ENCODE measurements at regions not wholly inside any gene's neighbourhood (a gene's known extent, or its start where the extent isn't known, plus 50 kb on each side); places are given as distances from the start of the nearest gene placed in this dataset.
A peak's percentile ranks its signal among the peaks of the same experiment; 100 is the strongest.

GRCh38 chr14:101065246-101065645 is 161.7 kb upstream of the RTL1 start:
- ATAC-seq: no peak
- Mint-ChIP-seq H3K9me3 (no peaks in the 10 kb centered on the region), H3K36me3 (no peaks in the 10 kb centered on the region), H3K27ac (no peak overlapping the region)
- DNase-seq (ENCODE audit: low spot score in 2 of 2): peak in 1 of 2 donors; percentile 28

- Mint-ChIP-seq H3K9me3 (no peaks in the 10 kb centered on the region), H3K36me3 (no peaks in the 10 kb centered on the region)
- ATAC-seq: no peak
Measured at GRCh38 chr14:101065696-101066694, 162.5 kb upstream of the RTL1 start.

GRCh38 chr14:101066826-101067510 is 163.4 kb upstream of the RTL1 start:
- H3K9me3 Mint-ChIP-seq: no peaks in the 10 kb centered on the region
- no peak overlapping the region for H3K27ac Mint-ChIP-seq
- peak in 1 of 2 donors; percentile 47 for DNase-seq (ENCODE audit: low spot score in 2 of 2)
- no peaks in the 10 kb centered on the region for H3K36me3 Mint-ChIP-seq
- ATAC-seq: no peak

More at GRCh38 chr14:101065696-101066694, 162.5 kb upstream of the RTL1 start:
- DNase-seq (ENCODE audit: low spot score in 2 of 2): peak in 1 of 2 donors; percentile 45
- no peak overlapping the region for H3K27ac Mint-ChIP-seq

- DNase-seq (ENCODE audit: low spot score in 2 of 2) (peak in 1 of 2 donors; percentile 34), ATAC-seq (no peak)
- no peaks in the 10 kb centered on the region for H3K36me3 Mint-ChIP-seq
- no peak overlapping the region for H3K27ac Mint-ChIP-seq
- no peaks in the 10 kb centered on the region for H3K9me3 Mint-ChIP-seq
Measured at GRCh38 chr14:101068313-101069227, 165.0 kb upstream of the RTL1 start.

- ATAC-seq: no peak
- no peaks in the 10 kb centered on the region for H3K9me3 Mint-ChIP-seq
- no peak for DNase-seq (ENCODE audit: low spot score in 2 of 2)
- no peak overlapping the region for H3K27ac Mint-ChIP-seq
- no peaks in the 10 kb centered on the region for H3K36me3 Mint-ChIP-seq
Measured at GRCh38 chr14:101069228-101069549, 165.7 kb upstream of the RTL1 start.

GRCh38 chr14:101069666-101070362 is 166.3 kb upstream of the RTL1 start:
- ATAC-seq: no peak
- Mint-ChIP-seq H3K36me3 (no peaks in the 10 kb centered on the region), H3K9me3 (no peaks in the 10 kb centered on the region), H3K27ac (no peak overlapping the region)
- peak in 1 of 2 donors; percentile 30 for DNase-seq (ENCODE audit: low spot score in 2 of 2)

GRCh38 chr14:101070540-101071492 is 167.3 kb upstream of the RTL1 start:
- Mint-ChIP-seq H3K36me3 (no peaks in the 10 kb centered on the region), H3K9me3 (no peaks in the 10 kb centered on the region), H3K27ac (no peak overlapping the region)
- no peak for DNase-seq (ENCODE audit: low spot score in 2 of 2)
- ATAC-seq: no peak

- H3K27ac Mint-ChIP-seq: no peak overlapping the region
- ATAC-seq (no peak), DNase-seq (ENCODE audit: low spot score in 2 of 2) (peak in 1 of 2 donors; percentile 35)
- no peaks in the 10 kb centered on the region for H3K36me3 Mint-ChIP-seq
- H3K9me3 Mint-ChIP-seq: no peaks in the 10 kb centered on the region
Measured at GRCh38 chr14:101071493-101071906, 168.0 kb upstream of the RTL1 start.

- Mint-ChIP-seq H3K36me3 (no peaks in the 10 kb centered on the region), H3K9me3 (no peaks in the 10 kb centered on the region), H3K27ac (no peak overlapping the region)
- no peak for ATAC-seq
- DNase-seq (ENCODE audit: low spot score in 2 of 2): peak in 1 of 2 donors; percentile 13
Measured at GRCh38 chr14:101072070-101072469, 168.5 kb upstream of the RTL1 start.

- no peak for ATAC-seq
- Mint-ChIP-seq H3K36me3 (no peaks in the 10 kb centered on the region), H3K9me3 (no peaks in the 10 kb centered on the region), H3K27ac (no peak overlapping the region)
- DNase-seq (ENCODE audit: low spot score in 2 of 2): no peak
Measured at GRCh38 chr14:101072531-101072930, 169.0 kb upstream of the RTL1 start.

GRCh38 chr14:101072945-101073597 is 169.5 kb upstream of the RTL1 start:
- no peaks in the 10 kb centered on the region for H3K36me3 Mint-ChIP-seq
- peak in 1 of 2 donors; percentile 55 for DNase-seq (ENCODE audit: low spot score in 2 of 2)
- no peak overlapping the region for H3K27ac Mint-ChIP-seq
- peak; percentile 75 to 86 for ATAC-seq
- no peaks in the 10 kb centered on the region for H3K9me3 Mint-ChIP-seq

- no peaks in the 10 kb centered on the region for H3K9me3 Mint-ChIP-seq
- H3K36me3 Mint-ChIP-seq: no peaks in the 10 kb centered on the region
- H3K27ac Mint-ChIP-seq: no peak overlapping the region
- DNase-seq (ENCODE audit: low spot score in 2 of 2) (no peak), ATAC-seq (no peak)
Measured at GRCh38 chr14:101073598-101073965, 170.1 kb upstream of the RTL1 start.

- Mint-ChIP-seq H3K27ac (peak overlapping the region in 1 of 2 donors; percentile 23), H3K9me3 (no peaks in the 10 kb centered on the region), H3K36me3 (no peaks in the 10 kb centered on the region)
- ATAC-seq (no peak), DNase-seq (ENCODE audit: low spot score in 2 of 2) (peak in 1 of 2 donors; percentile 9)
Measured at GRCh38 chr14:101074196-101075024, 170.9 kb upstream of the RTL1 start.

Measured in activated naive CD4-positive, alpha-beta T cell treated with anti-CD3 and anti-CD28 coated beads, Interleukin-2, amount 50 U/mL, for 72 hours (primary cell).